Chondrocyte (in vitro differentiated cells): ENCODE measurements at regions not wholly inside any gene's neighbourhood (a gene's known extent, or its start where the extent isn't known, plus 50 kb on each side); places are given as distances from the start of the nearest gene placed in this dataset.

Experiments
- DNase-seq: peaks from one replicate; pipeline ENCODE4 v3.0.0; 2021; ENCODE audit warnings: mixed read lengths, low spot score
- H3K27ac Mint-ChIP-seq: one replicate; pipeline ENCODE4 v1.8.0; 2021; ENCODE audit warnings: mild to moderate bottlenecking, moderate library complexity, mixed read lengths; ENCODE audit not compliant: unreplicated experiment
- H3K27me3 Mint-ChIP-seq: 2 replicates; pipeline ENCODE4 v1.8.0; 2021; ENCODE audit warnings: low read depth, mixed read lengths
- H3K36me3 Mint-ChIP-seq: 2 replicates; pipeline ENCODE4 v1.8.0; 2021; ENCODE audit warnings: low read depth, mixed read lengths
- H3K4me1 Mint-ChIP-seq: 2 replicates; pipeline ENCODE4 v1.8.0; 2021; ENCODE audit warnings: low read depth, mild to moderate bottlenecking, mixed read lengths
- H3K4me3 Mint-ChIP-seq: one replicate; pipeline ENCODE4 v1.8.0; 2021; ENCODE audit warnings: mild to moderate bottlenecking, moderate library complexity, mixed read lengths; ENCODE audit not compliant: unreplicated experiment
- H3K9me3 Mint-ChIP-seq: 2 replicates; pipeline ENCODE4 v1.8.0; 2021; ENCODE audit warnings: low read depth, mixed read lengths
- TF ChIP-seq, protein P1 (sequence below): fragments of 200-600 bp; sonication (generic); IDR thresholded peaks from 2 replicates; pipeline ENCODE4 v1.5.0; 2021; ENCODE audit warnings: antibody characterized with exemption, mild to moderate bottlenecking, moderate library complexity

DNA sequence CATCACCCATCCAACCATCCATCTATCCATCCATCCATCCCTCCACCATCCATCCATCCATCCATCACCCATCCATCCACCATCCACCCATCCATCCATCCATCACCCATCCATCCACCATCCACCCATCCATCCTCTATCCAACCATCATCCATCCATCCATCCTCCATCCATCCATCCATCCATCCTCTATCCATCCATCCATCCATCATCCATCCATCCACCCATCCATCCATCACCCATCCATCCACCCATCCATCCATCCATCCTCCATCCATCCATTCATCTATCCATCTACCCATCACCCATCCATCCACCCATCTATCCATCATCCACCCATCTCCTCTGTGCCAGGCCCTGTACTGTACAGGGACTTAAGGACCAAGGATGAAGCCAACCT is 62.2 kb upstream of the WNT11 start:
- Mint-ChIP-seq H3K9me3 (no peaks in the 10 kb centered on the region), H3K27ac (no peak overlapping the region), H3K4me1 (peaks cover 15% of the 10 kb centered on the region), H3K36me3 (no peaks in the 10 kb centered on the region), H3K4me3 (no peak overlapping the region), H3K27me3 (peaks cover 4% of the 10 kb centered on the region)
- no peak for DNase-seq
- TF ChIP-seq, protein P1, sequence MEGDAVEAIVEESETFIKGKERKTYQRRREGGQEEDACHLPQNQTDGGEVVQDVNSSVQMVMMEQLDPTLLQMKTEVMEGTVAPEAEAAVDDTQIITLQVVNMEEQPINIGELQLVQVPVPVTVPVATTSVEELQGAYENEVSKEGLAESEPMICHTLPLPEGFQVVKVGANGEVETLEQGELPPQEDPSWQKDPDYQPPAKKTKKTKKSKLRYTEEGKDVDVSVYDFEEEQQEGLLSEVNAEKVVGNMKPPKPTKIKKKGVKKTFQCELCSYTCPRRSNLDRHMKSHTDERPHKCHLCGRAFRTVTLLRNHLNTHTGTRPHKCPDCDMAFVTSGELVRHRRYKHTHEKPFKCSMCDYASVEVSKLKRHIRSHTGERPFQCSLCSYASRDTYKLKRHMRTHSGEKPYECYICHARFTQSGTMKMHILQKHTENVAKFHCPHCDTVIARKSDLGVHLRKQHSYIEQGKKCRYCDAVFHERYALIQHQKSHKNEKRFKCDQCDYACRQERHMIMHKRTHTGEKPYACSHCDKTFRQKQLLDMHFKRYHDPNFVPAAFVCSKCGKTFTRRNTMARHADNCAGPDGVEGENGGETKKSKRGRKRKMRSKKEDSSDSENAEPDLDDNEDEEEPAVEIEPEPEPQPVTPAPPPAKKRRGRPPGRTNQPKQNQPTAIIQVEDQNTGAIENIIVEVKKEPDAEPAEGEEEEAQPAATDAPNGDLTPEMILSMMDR, result no peak

DNA sequence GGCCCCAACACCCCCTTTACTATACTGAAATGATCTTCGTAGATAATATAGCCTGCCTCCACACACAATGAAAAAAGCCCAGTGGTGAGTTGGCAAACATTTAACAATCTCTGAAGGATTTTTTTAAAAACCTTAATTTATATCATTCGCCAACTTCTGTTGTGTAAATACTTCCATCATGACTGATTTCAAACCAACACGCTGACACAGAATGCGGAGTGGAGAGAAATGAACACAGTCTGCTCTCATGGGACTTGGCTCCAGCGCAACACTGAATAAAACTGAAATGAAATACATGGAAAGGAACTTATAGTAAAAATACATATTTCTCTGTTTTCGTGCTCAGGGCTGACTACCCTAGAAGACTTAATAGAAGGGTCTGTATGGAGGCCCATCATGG is 61.3 kb upstream of the WNT11 start:
- Mint-ChIP-seq H3K4me1 (peaks cover 15% of the 10 kb centered on the region), H3K9me3 (no peaks in the 10 kb centered on the region), H3K4me3 (no peak overlapping the region), H3K27me3 (peaks cover 12% of the 10 kb centered on the region), H3K36me3 (no peaks in the 10 kb centered on the region), H3K27ac (no peak overlapping the region)
- TF ChIP-seq, protein P1, result no peak
- DNase-seq, result no peak

DNA sequence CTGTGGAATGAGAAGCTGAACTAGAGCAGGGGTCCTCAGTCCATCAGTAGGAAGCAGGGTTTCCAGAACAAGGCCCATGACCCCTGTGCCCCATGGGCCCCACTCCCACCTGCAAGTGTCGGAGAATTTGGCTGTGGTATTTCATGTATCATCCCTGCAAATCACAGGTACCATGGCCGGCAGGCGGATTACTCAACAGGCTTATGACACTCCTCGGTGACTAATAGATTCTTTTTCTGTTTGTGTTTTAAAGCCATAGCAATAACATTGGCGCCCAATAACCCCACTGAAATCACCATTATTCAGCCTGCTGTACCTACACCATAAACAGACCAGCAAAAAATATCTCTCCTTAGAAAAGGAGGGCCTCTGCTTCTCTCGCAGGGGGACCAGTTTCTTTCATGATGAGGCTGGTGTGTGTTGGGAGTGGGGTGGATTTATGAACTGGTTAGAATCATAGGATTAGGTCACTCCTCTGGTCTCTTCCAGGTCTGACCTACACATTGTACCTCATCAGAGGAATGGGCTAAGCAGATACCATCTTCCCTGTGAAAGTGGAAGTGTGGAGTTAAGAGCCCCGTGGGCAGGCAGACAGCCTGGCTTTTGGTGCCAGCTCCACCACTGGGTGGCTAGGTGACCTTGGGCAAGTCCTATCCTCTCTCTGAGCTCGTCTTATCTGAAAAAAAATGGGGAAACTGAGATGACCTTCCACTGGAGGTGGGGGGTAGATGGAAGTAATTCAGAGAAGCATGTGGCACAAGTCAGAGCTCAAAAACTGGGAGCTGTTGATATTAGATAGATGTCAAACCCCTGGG is 60.2 kb upstream of the WNT11 start:
- Mint-ChIP-seq H3K4me1 (peaks cover 15% of the 10 kb centered on the region), H3K27ac (peak overlapping the region; percentile 33), H3K9me3 (no peaks in the 10 kb centered on the region), H3K27me3 (peaks cover 12% of the 10 kb centered on the region), H3K4me3 (no peak overlapping the region), H3K36me3 (no peaks in the 10 kb centered on the region)
- no peak for DNase-seq
- TF ChIP-seq, protein P1, result no peak

DNA sequence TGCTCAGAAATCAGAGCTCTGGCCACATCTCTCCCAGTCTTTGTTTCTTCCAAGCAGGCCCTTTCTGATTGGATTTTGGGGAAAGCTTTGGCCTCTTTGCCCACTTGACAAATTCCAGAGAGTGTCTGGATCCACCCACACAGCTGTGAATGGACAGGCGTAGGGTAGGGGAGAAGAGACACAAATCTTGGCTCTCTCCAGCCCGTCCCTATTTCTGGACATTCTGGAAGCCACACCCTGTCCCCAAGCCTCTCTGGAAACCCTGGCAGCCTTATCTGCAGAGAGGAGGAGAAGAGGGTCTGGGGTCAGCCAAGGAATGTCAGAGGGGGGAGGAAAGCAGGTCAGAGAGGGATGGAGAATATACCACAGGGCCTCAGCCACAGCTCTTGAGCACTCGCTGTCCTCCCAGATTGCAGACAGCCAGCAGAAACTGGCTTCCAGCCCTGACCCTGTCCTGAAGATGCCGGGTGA is 59.5 kb upstream of the WNT11 start:
- peaks cover 14% of the 10 kb centered on the region for H3K27me3 Mint-ChIP-seq

DNA sequence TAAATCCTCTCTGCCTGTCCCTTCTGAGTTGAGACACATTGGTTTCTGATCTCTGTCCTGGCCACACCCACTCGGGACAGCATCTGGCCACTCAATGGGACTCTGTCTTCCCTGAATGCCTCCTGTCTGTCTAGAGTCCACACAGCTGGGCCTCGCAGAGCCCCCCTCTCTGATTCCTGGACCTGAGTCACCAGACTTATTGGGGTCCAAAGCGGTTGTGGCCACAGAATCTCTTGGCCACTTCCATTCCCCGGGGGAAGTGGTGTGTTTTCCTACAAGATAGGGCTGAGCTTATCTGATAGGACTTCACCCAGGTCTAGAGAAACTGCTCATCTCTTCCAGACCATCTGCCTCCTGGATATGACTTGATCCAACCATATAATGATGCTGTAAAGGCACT is 57.4 kb upstream of the WNT11 start:
- Mint-ChIP-seq H3K27ac (no peak overlapping the region), H3K4me3 (no peak overlapping the region), H3K36me3 (no peaks in the 10 kb centered on the region), H3K4me1 (peaks cover 15% of the 10 kb centered on the region), H3K9me3 (no peaks in the 10 kb centered on the region), H3K27me3 (peaks cover 28% of the 10 kb centered on the region)
- DNase-seq, result no peak
- TF ChIP-seq, protein P1, result no peak

More for the DNA sequence above, 59.5 kb upstream of the WNT11 start:
- no peak for DNase-seq
- H3K27ac Mint-ChIP-seq, result peak overlapping the region; percentile 45
- no peaks in the 10 kb centered on the region for H3K9me3 Mint-ChIP-seq
- TF ChIP-seq, protein P1, result no peak
- H3K36me3 Mint-ChIP-seq, result no peaks in the 10 kb centered on the region
- H3K4me3 Mint-ChIP-seq, result no peak overlapping the region
- peaks cover 15% of the 10 kb centered on the region for H3K4me1 Mint-ChIP-seq
